GM13976 (cell line): ENCODE measurements at regions not wholly inside any gene's neighbourhood (a gene's known extent, or its start where the extent isn't known, plus 50 kb on each side); places are given as distances from the start of the nearest gene placed in this dataset.

ENCODE experiments used
- DNase-seq: peaks from one replicate; pipeline ENCODE4 v3.0.0; 2012; ENCODE audit warnings: low spot score
- in situ Hi-C: fragments of 300-500 bp; cut with MboI; formaldehyde crosslinking; loops from one replicate; pipeline ENCODE4 v1.12.0; 2022; ENCODE audit warnings: low sequenced_read_pairs, mixed read lengths, inconsistent platforms; ENCODE audit not compliant: unreplicated experiment
- TF ChIP-seq, protein P1 (sequence below): IDR thresholded peaks from 2 replicates; pipeline ENCODE4 v1.5.1; 2012; ENCODE audit warnings: borderline replicate concordance, mild to moderate bottlenecking; ENCODE audit not compliant: insufficient read depth; ENCODE audit errors: extremely low read depth, missing control alignments, control extremely low read depth

- in situ Hi-C loops, result no loop called here
- DNase-seq, result no peak
Observed at GRCh38 chr9:31601666-31602065, 782.8 kb upstream of the ACO1 start.

DNA sequence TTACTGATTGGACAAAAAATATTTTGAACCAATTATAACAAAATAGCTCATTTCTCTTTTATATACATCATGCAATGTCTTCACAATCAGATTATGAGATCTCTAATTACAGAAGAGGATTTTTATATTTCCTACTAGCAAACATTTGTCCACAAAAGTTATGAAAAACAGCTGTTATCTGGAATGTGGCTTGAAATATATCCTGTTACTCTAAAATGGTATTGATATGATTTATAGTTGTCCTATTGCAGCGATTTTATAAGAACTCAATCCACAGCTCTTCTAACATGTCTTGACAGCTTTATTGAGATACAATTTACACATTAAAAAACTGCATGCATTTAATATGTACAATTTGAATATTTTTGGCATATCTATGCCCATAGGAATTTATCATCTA lies 779.9 kb upstream of the ACO1 start:
- in situ Hi-C loops, result no loop called here
- DNase-seq, result no peak
- TF ChIP-seq, protein P1, sequence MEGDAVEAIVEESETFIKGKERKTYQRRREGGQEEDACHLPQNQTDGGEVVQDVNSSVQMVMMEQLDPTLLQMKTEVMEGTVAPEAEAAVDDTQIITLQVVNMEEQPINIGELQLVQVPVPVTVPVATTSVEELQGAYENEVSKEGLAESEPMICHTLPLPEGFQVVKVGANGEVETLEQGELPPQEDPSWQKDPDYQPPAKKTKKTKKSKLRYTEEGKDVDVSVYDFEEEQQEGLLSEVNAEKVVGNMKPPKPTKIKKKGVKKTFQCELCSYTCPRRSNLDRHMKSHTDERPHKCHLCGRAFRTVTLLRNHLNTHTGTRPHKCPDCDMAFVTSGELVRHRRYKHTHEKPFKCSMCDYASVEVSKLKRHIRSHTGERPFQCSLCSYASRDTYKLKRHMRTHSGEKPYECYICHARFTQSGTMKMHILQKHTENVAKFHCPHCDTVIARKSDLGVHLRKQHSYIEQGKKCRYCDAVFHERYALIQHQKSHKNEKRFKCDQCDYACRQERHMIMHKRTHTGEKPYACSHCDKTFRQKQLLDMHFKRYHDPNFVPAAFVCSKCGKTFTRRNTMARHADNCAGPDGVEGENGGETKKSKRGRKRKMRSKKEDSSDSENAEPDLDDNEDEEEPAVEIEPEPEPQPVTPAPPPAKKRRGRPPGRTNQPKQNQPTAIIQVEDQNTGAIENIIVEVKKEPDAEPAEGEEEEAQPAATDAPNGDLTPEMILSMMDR, result no peak

More at GRCh38 chr9:31601666-31602065, 782.8 kb upstream of the ACO1 start:
- TF ChIP-seq, protein P1, result no peak

DNA sequence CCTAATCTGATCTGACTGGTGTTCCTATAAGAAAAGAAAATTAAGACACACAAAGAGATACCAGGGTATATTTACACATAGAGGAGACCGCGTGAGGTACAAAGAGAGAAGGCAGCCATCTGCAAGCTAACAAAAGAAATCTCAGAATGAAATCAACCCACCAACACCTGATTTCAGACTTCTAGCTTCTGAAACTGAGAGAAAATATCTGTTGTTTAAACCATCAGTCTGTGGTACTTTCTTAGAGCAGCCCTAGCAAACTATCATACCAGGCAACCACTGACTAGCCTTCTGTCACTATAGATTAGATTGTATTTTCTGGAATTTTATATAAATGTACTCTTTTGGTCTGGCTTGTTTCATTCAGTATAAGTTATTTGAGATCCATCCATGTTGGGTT lies 779.3 kb upstream of the ACO1 start:
- in situ Hi-C loops, result no loop called here
- DNase-seq, result no peak
- TF ChIP-seq, protein P1, result no peak

- no peak for DNase-seq
- TF ChIP-seq, protein P1, result no peak
- in situ Hi-C loops, result no loop called here
Observed at GRCh38 chr9:31606678-31607077, 777.8 kb upstream of the ACO1 start.

DNA sequence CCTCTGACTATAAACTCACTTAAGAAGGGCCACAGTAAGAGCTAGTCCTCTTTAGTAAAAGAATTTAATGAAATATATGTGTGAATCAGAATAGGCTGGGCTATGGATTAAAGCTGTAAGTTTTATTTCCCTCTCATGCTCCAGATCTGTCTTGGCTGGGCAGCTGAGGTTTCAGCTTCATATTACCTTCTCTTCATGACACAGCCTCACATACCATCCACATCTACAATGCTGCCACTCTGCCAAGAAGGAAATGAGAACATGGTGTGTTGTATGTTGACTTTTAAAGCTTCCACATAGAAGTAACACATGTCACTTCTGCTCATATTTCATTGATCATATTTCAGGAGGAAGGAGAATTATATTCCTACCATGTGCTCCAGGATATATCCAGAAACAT lies 776.0 kb upstream of the ACO1 start:
- in situ Hi-C loops, result no loop called here
- DNase-seq, result no peak
- TF ChIP-seq, protein P1, result no peak

GRCh38 chr9:31608881-31609280 lies 775.6 kb upstream of the ACO1 start:
- TF ChIP-seq, protein P1, result no peak
- no peak for DNase-seq
- in situ Hi-C loops, result no loop called here
